B cell (primary cell): ENCODE measurements at regions not wholly inside any gene's neighbourhood (a gene's known extent, or its start where the extent isn't known, plus 50 kb on each side); places are given as distances from the start of the nearest gene placed in this dataset.

ENCODE experiments used
- ATAC-seq: fragments of 200-7000 bp; cut with Tn5 transposase; one replicate; pipeline ENCODE4 v1.10.0; 2021; ENCODE audit warnings: low read depth, mild to moderate bottlenecking, moderate number of reproducible peaks, moderate library complexity
- CTCF ChIA-PET: fragments of 350-600 bp; sonication (Branson Sonifier 250); formaldehyde crosslinking; loops from one replicate; lab custom pipeline; 2021; ENCODE audit warnings: antibody characterized with exemption, inconsistent platforms; lab: Charles Lee
- POLR2A ChIA-PET: fragments of 350-600 bp; sonication (Branson Sonifier 250); formaldehyde crosslinking; loops from one replicate; lab custom pipeline; 2021; ENCODE audit warnings: antibody characterized with exemption; lab: Charles Lee
- DNase-seq: peaks from one replicate; pipeline ENCODE4 v3.0.0; 2013
- H2AFZ ChIP-seq: 2 replicates; pipeline ENCODE4 v1.6.1; 2012; ENCODE audit warnings: mild to moderate bottlenecking, low read depth, low read length; ENCODE audit not compliant: insufficient read depth, poor library complexity, severe bottlenecking
- H3K27ac ChIP-seq, 2 donors: 1 replicate in 1 of 2; 2 replicates in 1 of 2; pipeline ENCODE4 v1.5.1; 2012 to 2013; ENCODE audit warnings: low read length in 2 of 2, mild to moderate bottlenecking in 2 of 2, moderate library complexity in 1 of 2
- H3K27me3 ChIP-seq, 4 experiments: fragments of 200-600 bp in 1 of 4; sonication (generic) in 1 of 4; replicated peaks in 1 of 4; 1 replicate in 2 of 4; 2 replicates in 2 of 4; pipeline versions ENCODE4 v1.6.1 to v1.7.0; 2013 to 2016; ENCODE audit warnings: low read length in 3 of 4, mild to moderate bottlenecking in 2 of 4, mixed read lengths in 1 of 4, moderate library complexity in 1 of 4; ENCODE audit not compliant: insufficient read depth in 4 of 4, control insufficient read depth in 3 of 4; ENCODE audit errors: control extremely low read depth in 1 of 4
- H3K36me3 ChIP-seq, 2 experiments: replicated peaks in 1 of 2; 1 replicate in 1 of 2; 2 replicates in 1 of 2; pipeline versions ENCODE4 v1.6.1 to v1.7.1; 2013; ENCODE audit warnings: low read length in 1 of 2; ENCODE audit not compliant: insufficient read depth in 2 of 2, control insufficient read depth in 1 of 2; ENCODE audit errors: control extremely low read depth in 1 of 2, extremely low read depth in 1 of 2
- H3K4me1 ChIP-seq, 2 donors: fragments of 200-600 bp in 1 of 2; sonication (generic) in 1 of 2; 1 replicate in 1 of 2; 2 replicates in 1 of 2; pipeline versions ENCODE4 v1.5.1 to v1.6.1; 2013 to 2017; ENCODE audit warnings: low read length in 2 of 2; ENCODE audit not compliant: control insufficient read depth in 2 of 2, insufficient read depth in 2 of 2
- H3K4me2 ChIP-seq: replicated peaks from 2 replicates; pipeline ENCODE3; 2012; ENCODE audit warnings: mild to moderate bottlenecking, low read depth, low read length; ENCODE audit not compliant: poor library complexity, severe bottlenecking
- H3K4me3 ChIP-seq, 5 experiments: fragments of 200-600 bp in 1 of 5; sonication (generic) in 1 of 5; 1 replicate in 3 of 5; 2 replicates in 2 of 5; pipeline versions ENCODE4 v1.5.1 to v1.7.0; 2011 to 2016; ENCODE audit warnings: low read length in 4 of 5, mild to moderate bottlenecking in 4 of 5, low read depth in 2 of 5, control low read depth in 1 of 5, moderate library complexity in 1 of 5; ENCODE audit not compliant: insufficient read depth in 1 of 5; ENCODE audit errors: control extremely low read depth in 1 of 5, extremely low read depth in 1 of 5
- H3K79me2 ChIP-seq: fragments of 200-600 bp; sonication (generic); one replicate; pipeline ENCODE4 v1.6.0; 2016; ENCODE audit warnings: low read length; ENCODE audit not compliant: control insufficient read depth, insufficient read depth
- H3K9ac ChIP-seq: fragments of 200-600 bp; sonication (generic); 2 replicates; pipeline ENCODE4 v1.6.1; 2017; ENCODE audit warnings: mild to moderate bottlenecking, low read length, moderate library complexity
- H3K9me3 ChIP-seq, 3 donors: one replicate each; pipeline versions ENCODE4 v1.6.1 to v1.7.1; 2013; ENCODE audit warnings: low read length in 2 of 3; ENCODE audit not compliant: control insufficient read depth in 2 of 3, insufficient read depth in 1 of 3; ENCODE audit errors: control extremely low read depth in 1 of 3
- H4K20me1 ChIP-seq: 2 replicates; pipeline ENCODE4 v1.6.0; 2012; ENCODE audit warnings: mild to moderate bottlenecking, low read length; ENCODE audit not compliant: insufficient read depth, control insufficient read depth, poor library complexity, severe bottlenecking
- H3K27ac Mint-ChIP-seq: one replicate; pipeline ENCODE4 v1.8.0; 2021; ENCODE audit warnings: mixed read lengths
- H3K27me3 Mint-ChIP-seq: one replicate; pipeline ENCODE4 v1.8.0; 2021; ENCODE audit warnings: mixed read lengths
- H3K4me1 Mint-ChIP-seq: one replicate; pipeline ENCODE4 v1.8.0; 2021; ENCODE audit warnings: mixed read lengths
- H3K4me3 Mint-ChIP-seq: one replicate; pipeline ENCODE4 v1.8.0; 2021; ENCODE audit warnings: mixed read lengths
- H3K9me3 Mint-ChIP-seq: one replicate; pipeline ENCODE4 v1.8.0; 2022; ENCODE audit warnings: mixed read lengths; ENCODE audit not compliant: insufficient read depth
- EZH2 ChIP-seq: IDR thresholded peaks from 2 replicates; pipeline ENCODE4 v1.6.1; 2012; ENCODE audit warnings: borderline replicate concordance, low read depth, mild to moderate bottlenecking, moderate library complexity, low read length; ENCODE audit not compliant: insufficient read depth, poor library complexity, severe bottlenecking
- WGBS: methylation state at CpG from one replicate; pipeline ENCODE4 v1.1.5; 2013; ENCODE audit warnings: missing lambda C conversion rate; ENCODE audit not compliant: insufficient coverage; 5-methylcytosine and 5-hydroxymethylcytosine counted together
- intact Hi-C: fragments of 100-400 bp; cut with micrococcal nuclease; formaldehyde crosslinking; loops from one replicate; pipeline ENCODE4 v1.10.0; 2022
- TF ChIP-seq, protein P1 (sequence below): fragments of 200-600 bp; IDR thresholded peaks from one replicate; pipeline ENCODE4 v1.8.0; 2022; ENCODE audit warnings: antibody characterized with exemption, mild to moderate bottlenecking

DNA sequence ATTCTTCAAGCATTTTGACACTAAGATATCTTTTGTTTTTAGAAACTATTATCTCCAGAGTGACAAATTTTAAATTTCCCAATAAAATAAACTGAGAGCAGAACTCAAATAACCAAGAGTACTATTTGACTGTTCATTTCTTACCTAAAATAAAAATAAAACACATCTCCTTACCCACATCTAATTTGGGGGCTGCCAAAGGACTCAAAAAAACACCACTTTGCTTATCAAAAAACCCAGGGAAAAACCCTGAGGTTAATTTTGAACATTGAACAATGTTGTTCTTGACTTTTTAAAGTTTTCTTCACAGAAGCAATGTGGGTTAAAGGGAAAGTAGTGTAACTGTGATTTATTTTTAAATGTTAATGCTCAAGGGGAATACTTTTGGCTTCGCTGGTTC is 243.0 kb upstream of the HHIP start:
- Mint-ChIP-seq H3K4me1 (peaks cover 8% of the 10 kb centered on the region), H3K27ac (no peak overlapping the region), H3K9me3 (no peaks in the 10 kb centered on the region), H3K4me3 (no peak overlapping the region), H3K27me3 (no peaks in the 10 kb centered on the region)
- DNase-seq (no peak), ATAC-seq (no peak)
- TF ChIP-seq, protein P1, sequence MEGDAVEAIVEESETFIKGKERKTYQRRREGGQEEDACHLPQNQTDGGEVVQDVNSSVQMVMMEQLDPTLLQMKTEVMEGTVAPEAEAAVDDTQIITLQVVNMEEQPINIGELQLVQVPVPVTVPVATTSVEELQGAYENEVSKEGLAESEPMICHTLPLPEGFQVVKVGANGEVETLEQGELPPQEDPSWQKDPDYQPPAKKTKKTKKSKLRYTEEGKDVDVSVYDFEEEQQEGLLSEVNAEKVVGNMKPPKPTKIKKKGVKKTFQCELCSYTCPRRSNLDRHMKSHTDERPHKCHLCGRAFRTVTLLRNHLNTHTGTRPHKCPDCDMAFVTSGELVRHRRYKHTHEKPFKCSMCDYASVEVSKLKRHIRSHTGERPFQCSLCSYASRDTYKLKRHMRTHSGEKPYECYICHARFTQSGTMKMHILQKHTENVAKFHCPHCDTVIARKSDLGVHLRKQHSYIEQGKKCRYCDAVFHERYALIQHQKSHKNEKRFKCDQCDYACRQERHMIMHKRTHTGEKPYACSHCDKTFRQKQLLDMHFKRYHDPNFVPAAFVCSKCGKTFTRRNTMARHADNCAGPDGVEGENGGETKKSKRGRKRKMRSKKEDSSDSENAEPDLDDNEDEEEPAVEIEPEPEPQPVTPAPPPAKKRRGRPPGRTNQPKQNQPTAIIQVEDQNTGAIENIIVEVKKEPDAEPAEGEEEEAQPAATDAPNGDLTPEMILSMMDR: no peak
- TF ChIP-seq EZH2: no peak
- no peak overlapping the region for H3K27ac ChIP-seq
- intact Hi-C loops: no loop called here
- H4K20me1 ChIP-seq: no peaks in the 10 kb centered on the region
- POLR2A ChIA-PET: no interaction called here
- H3K4me1 ChIP-seq: no peaks in the 10 kb centered on the region
- CTCF ChIA-PET: no interaction called here
- H3K9ac ChIP-seq: no peak overlapping the region
- no peaks in the 10 kb centered on the region for H3K36me3 ChIP-seq
- no peak overlapping the region for H3K4me2 ChIP-seq
- peaks cover 0 to 3% (median 0%) of the 10 kb centered on the region in 3 donors for H3K9me3 ChIP-seq
- no peaks in the 10 kb centered on the region for H3K79me2 ChIP-seq
- WGBS: no CpG with 5 or more reads among the region's 1 CpG
- H2AFZ ChIP-seq: no peak overlapping the region
- H3K4me3 ChIP-seq: no peak overlapping the region
- no peaks in the 10 kb centered on the region for H3K27me3 ChIP-seq

GRCh38 chr4:144403893-144404292 is 242.1 kb upstream of the HHIP start:
- CTCF ChIA-PET: no interaction called here
- Histone ChIP-seq H3K4me1 (no peaks in the 10 kb centered on the region), H3K9ac (no peak overlapping the region), H3K27me3 (no peaks in the 10 kb centered on the region), H4K20me1 (no peaks in the 10 kb centered on the region), H3K36me3 (no peaks in the 10 kb centered on the region), H3K4me2 (no peak overlapping the region), H3K79me2 (no peaks in the 10 kb centered on the region), H3K27ac (no peak overlapping the region), H2AFZ (no peak overlapping the region), H3K9me3 (peaks cover 0 to 3% (median 0%) of the 10 kb centered on the region in 3 donors), H3K4me3 (no peak overlapping the region)
- TF ChIP-seq EZH2: no peak
- TF ChIP-seq, protein P1: no peak
- POLR2A ChIA-PET: no interaction called here
- intact Hi-C loops: no loop called here
- Mint-ChIP-seq H3K4me3 (no peak overlapping the region), H3K27ac (no peak overlapping the region), H3K27me3 (no peaks in the 10 kb centered on the region), H3K4me1 (peaks cover 8% of the 10 kb centered on the region), H3K9me3 (no peaks in the 10 kb centered on the region)
- DNase-seq (no peak), ATAC-seq (no peak)
- WGBS: no CpG with 5 or more reads among the region's 1 CpG
